ENCODE measurements at regions not wholly inside any gene's neighbourhood (a gene's known extent, or its start where the extent isn't known, plus 50 kb on each side); places are given as distances from the start of the nearest gene placed in this dataset.

DNA sequence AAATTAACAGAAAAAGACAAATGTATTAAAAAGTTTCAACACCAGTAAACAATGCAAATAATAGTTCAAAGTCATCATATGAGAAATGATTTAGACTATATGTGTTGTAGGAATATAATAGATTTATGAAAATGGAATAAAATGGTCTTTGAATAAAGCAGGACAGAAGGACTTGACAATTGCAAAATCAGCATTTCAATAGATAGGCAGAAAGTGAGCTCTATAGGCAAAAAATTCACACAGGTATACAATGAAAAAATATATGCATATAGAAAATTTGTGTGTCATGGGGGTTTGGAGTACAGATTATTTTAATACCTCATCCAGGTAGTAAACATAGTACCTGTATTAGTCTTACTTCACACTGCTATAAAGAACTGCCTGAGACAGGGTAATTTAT lies 571.1 kb upstream of the EYS start:
- POLR2A ChIA-PET: no interaction called here

More for the DNA sequence above, 571.1 kb upstream of the EYS start:
- in situ Hi-C loops (cut with MboI) (no loop called here), intact Hi-C loops (cut with micrococcal nuclease) (no loop called here)
- ATAC-seq: no peak
- H3K4me1 ChIP-seq (replicated peaks in 1 of 2; ENCODE audit: control insufficient read depth in 2 of 2, insufficient read depth in 2 of 2, low read length in 2 of 2): no peaks in the 10 kb centered on the region
- no peak overlapping the region for H3K27ac ChIP-seq (ENCODE audit: extremely low read depth, low read depth, low read length)
- no peak overlapping the region for H2AFZ ChIP-seq (ENCODE audit: low read depth, low read length)
- BruUV-seq (replicated peaks): no TSS peak
- TF ChIP-seq, protein P1, sequence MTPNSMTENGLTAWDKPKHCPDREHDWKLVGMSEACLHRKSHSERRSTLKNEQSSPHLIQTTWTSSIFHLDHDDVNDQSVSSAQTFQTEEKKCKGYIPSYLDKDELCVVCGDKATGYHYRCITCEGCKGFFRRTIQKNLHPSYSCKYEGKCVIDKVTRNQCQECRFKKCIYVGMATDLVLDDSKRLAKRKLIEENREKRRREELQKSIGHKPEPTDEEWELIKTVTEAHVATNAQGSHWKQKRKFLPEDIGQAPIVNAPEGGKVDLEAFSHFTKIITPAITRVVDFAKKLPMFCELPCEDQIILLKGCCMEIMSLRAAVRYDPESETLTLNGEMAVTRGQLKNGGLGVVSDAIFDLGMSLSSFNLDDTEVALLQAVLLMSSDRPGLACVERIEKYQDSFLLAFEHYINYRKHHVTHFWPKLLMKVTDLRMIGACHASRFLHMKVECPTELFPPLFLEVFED (CRISPR knock-in tag; conservative IDR thresholded peaks at IDR 0.05): no peak
- TF ChIP-seq, protein P2, sequence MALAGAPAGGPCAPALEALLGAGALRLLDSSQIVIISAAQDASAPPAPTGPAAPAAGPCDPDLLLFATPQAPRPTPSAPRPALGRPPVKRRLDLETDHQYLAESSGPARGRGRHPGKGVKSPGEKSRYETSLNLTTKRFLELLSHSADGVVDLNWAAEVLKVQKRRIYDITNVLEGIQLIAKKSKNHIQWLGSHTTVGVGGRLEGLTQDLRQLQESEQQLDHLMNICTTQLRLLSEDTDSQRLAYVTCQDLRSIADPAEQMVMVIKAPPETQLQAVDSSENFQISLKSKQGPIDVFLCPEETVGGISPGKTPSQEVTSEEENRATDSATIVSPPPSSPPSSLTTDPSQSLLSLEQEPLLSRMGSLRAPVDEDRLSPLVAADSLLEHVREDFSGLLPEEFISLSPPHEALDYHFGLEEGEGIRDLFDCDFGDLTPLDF (CRISPR knock-in tag; IDR thresholded peaks at IDR 0.05): no peak
- TF ChIP-seq, protein P3, sequence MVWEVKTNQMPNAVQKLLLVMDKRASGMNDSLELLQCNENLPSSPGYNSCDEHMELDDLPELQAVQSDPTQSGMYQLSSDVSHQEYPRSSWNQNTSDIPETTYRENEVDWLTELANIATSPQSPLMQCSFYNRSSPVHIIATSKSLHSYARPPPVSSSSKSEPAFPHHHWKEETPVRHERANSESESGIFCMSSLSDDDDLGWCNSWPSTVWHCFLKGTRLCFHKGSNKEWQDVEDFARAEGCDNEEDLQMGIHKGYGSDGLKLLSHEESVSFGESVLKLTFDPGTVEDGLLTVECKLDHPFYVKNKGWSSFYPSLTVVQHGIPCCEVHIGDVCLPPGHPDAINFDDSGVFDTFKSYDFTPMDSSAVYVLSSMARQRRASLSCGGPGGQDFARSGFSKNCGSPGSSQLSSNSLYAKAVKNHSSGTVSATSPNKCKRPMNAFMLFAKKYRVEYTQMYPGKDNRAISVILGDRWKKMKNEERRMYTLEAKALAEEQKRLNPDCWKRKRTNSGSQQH (CRISPR knock-in tag; IDR thresholded peaks at IDR 0.05): no peak
- TF ChIP-seq NBN (IDR thresholded peaks at IDR 0.05; ENCODE audit: low read depth) (no peak), SETDB1 (IDR thresholded peaks at IDR 0.05; ENCODE audit: low read length) (no peak), ZNF668 (CRISPR knock-in tag; IDR thresholded peaks at IDR 0.05) (no peak), DMBX1 (CRISPR knock-in tag; IDR thresholded peaks at IDR 0.05; ENCODE audit: borderline replicate concordance) (no peak)
- TF ChIP-seq, protein P4, sequence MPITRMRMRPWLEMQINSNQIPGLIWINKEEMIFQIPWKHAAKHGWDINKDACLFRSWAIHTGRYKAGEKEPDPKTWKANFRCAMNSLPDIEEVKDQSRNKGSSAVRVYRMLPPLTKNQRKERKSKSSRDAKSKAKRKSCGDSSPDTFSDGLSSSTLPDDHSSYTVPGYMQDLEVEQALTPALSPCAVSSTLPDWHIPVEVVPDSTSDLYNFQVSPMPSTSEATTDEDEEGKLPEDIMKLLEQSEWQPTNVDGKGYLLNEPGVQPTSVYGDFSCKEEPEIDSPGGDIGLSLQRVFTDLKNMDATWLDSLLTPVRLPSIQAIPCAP (CRISPR knock-in tag; IDR thresholded peaks at IDR 0.05; ENCODE audit: borderline replicate concordance): no peak
- H3K4me3 ChIP-seq: no peak overlapping the region
- H4K20me1 ChIP-seq (replicated peaks; ENCODE audit: control insufficient read depth, insufficient read depth, low read length): no peaks in the 10 kb centered on the region
- DNase-seq (ENCODE audit: extremely low read depth in 1 of 4, low spot score in 3 of 4): no peak
- no peaks in the 10 kb centered on the region for H3K9me3 ChIP-seq (replicated peaks; ENCODE audit: control insufficient read depth, insufficient read depth, low read depth, low read length)
- FAIRE-seq: no peak
- no peak overlapping the region for H3K9ac ChIP-seq (ENCODE audit: insufficient read depth in 1 of 2, low read depth in 2 of 2, low read length in 2 of 2)
- no peaks in the 10 kb centered on the region for H3K9me1 ChIP-seq (ENCODE audit: control insufficient read depth, insufficient read depth, low read length)
- CTCF ChIA-PET (ENCODE audit: low intra/inter-chr PET ratio): no interaction called here
- no peaks in the 10 kb centered on the region for H3K27me3 ChIP-seq (ENCODE audit: control insufficient read depth in 2 of 2, insufficient read depth in 2 of 2, low read length in 2 of 2)
- no peaks in the 10 kb centered on the region for H3K79me2 ChIP-seq (ENCODE audit: control insufficient read depth, insufficient read depth, low read length)
- no peaks in the 10 kb centered on the region for H3K36me3 ChIP-seq (ENCODE audit: control insufficient read depth, insufficient read depth, low read length)
- no peak overlapping the region for H3K4me2 ChIP-seq (ENCODE audit: insufficient read depth, low read length)

Measured in K562 (cell line).